ENCODE measurements at regions not wholly inside any gene's neighbourhood (a gene's known extent, or its start where the extent isn't known, plus 50 kb on each side); places are given as distances from the start of the nearest gene placed in this dataset.
A peak's percentile ranks its signal among the peaks of the same experiment; 100 is the strongest.

GRCh38 chr17:33512113-33512512, 219.0 kb upstream of the ASIC2 start:
- DNase-seq (ENCODE audit: low spot score) (no peak), FAIRE-seq (no peak)

- FAIRE-seq (no peak), DNase-seq (ENCODE audit: low spot score) (no peak)
These were observed 220.7 kb upstream of the ASIC2 start for GRCh38 chr17:33513769-33514168.

- DNase-seq (ENCODE audit: low spot score) (no peak), FAIRE-seq (no peak)
These were observed 221.3 kb upstream of the ASIC2 start for GRCh38 chr17:33514369-33514768.

- FAIRE-seq (no peak), DNase-seq (ENCODE audit: low spot score) (no peak)
These were observed 222.9 kb upstream of the ASIC2 start for GRCh38 chr17:33515974-33516373.

GRCh38 chr17:33516645-33517044, 223.6 kb upstream of the ASIC2 start:
- DNase-seq (ENCODE audit: low spot score) (no peak), FAIRE-seq (no peak)

GRCh38 chr17:33517746-33518145, 224.7 kb upstream of the ASIC2 start:
- FAIRE-seq (no peak), DNase-seq (ENCODE audit: low spot score) (no peak)

- no peak for DNase-seq (ENCODE audit: low spot score)
- FAIRE-seq, result no peak
These were observed 226.6 kb upstream of the ASIC2 start for GRCh38 chr17:33519692-33520091.

GRCh38 chr17:33520426-33521330, 227.6 kb upstream of the ASIC2 start:
- DNase-seq (ENCODE audit: low spot score) (peak; percentile 48), FAIRE-seq (peak; percentile 42)

GRCh38 chr17:33521784-33522183, 228.7 kb upstream of the ASIC2 start:
- no peak for FAIRE-seq
- peak; percentile 47 for DNase-seq (ENCODE audit: low spot score)

- FAIRE-seq (no peak), DNase-seq (ENCODE audit: low spot score) (no peak)
These were observed 229.5 kb upstream of the ASIC2 start for GRCh38 chr17:33522623-33523022.

- DNase-seq (ENCODE audit: low spot score) (no peak), FAIRE-seq (no peak)
These were observed 230.5 kb upstream of the ASIC2 start for GRCh38 chr17:33523577-33523981.

GRCh38 chr17:33525186-33525585, 232.1 kb upstream of the ASIC2 start:
- DNase-seq (ENCODE audit: low spot score) (no peak), FAIRE-seq (peak; percentile 68)

- DNase-seq (ENCODE audit: low spot score), result no peak
- FAIRE-seq, result no peak
These were observed 233.6 kb upstream of the ASIC2 start for GRCh38 chr17:33526717-33527116.

- FAIRE-seq (no peak), DNase-seq (ENCODE audit: low spot score) (no peak)
These were observed 234.2 kb upstream of the ASIC2 start for GRCh38 chr17:33527290-33527689.

GRCh38 chr17:33528846-33529245, 235.8 kb upstream of the ASIC2 start:
- DNase-seq (ENCODE audit: low spot score) (no peak), FAIRE-seq (no peak)

- DNase-seq (ENCODE audit: low spot score) (no peak), FAIRE-seq (no peak)
These were observed 236.7 kb upstream of the ASIC2 start for GRCh38 chr17:33529816-33530215.

GRCh38 chr17:33531311-33531710, 238.2 kb upstream of the ASIC2 start:
- DNase-seq (ENCODE audit: low spot score), result no peak
- no peak for FAIRE-seq

GRCh38 chr17:33534087-33534486, 241.0 kb upstream of the ASIC2 start:
- no peak for FAIRE-seq
- DNase-seq (ENCODE audit: low spot score), result no peak

GRCh38 chr17:33545124-33545523, 252.0 kb upstream of the ASIC2 start:
- FAIRE-seq (no peak), DNase-seq (ENCODE audit: low spot score) (no peak)

GRCh38 chr17:33550261-33550660, 257.2 kb upstream of the ASIC2 start:
- FAIRE-seq, result no peak
- DNase-seq (ENCODE audit: low spot score), result no peak

- FAIRE-seq (no peak), DNase-seq (ENCODE audit: low spot score) (no peak)
These were observed 258.0 kb upstream of the ASIC2 start for GRCh38 chr17:33551075-33551474.

GRCh38 chr17:33551911-33552310, 258.8 kb upstream of the ASIC2 start:
- FAIRE-seq, result no peak
- no peak for DNase-seq (ENCODE audit: low spot score)

GRCh38 chr17:33560165-33560564, 267.1 kb upstream of the ASIC2 start:
- FAIRE-seq, result no peak
- DNase-seq (ENCODE audit: low spot score), result peak; percentile 35

Data from urothelium cell line (cell line).